WERI-Rb-1 (cell line): ENCODE measurements at regions not wholly inside any gene's neighbourhood (a gene's known extent, or its start where the extent isn't known, plus 50 kb on each side); places are given as distances from the start of the nearest gene placed in this dataset.

Experiments
- DNase-seq: peaks from one replicate; pipeline ENCODE4 v3.0.0-alpha.2; 2020
- H3K27ac ChIP-seq: fragments of 250-450 bp; sonication (Bioruptor Pico); 2 replicates; pipeline ENCODE4 v1.5.1; 2020; ENCODE audit warnings: mild to moderate bottlenecking, moderate library complexity
- H3K27me3 ChIP-seq: fragments of 250-450 bp; sonication (Bioruptor Pico); 2 replicates; pipeline ENCODE4 v1.5.1; 2021; ENCODE audit warnings: mild to moderate bottlenecking, low read depth, moderate library complexity; ENCODE audit not compliant: insufficient read depth, severe bottlenecking
- H3K36me3 ChIP-seq: fragments of 250-450 bp; sonication (Bioruptor Pico); 2 replicates; pipeline ENCODE4 v1.5.1; 2020; ENCODE audit warnings: mild to moderate bottlenecking, moderate library complexity
- H3K4me3 ChIP-seq: 2 replicates; pipeline ENCODE4 v1.5.1; 2011; ENCODE audit warnings: low read depth, mild to moderate bottlenecking, control low read depth, low read length
- H3K9me3 ChIP-seq: fragments of 250-450 bp; sonication (Bioruptor Pico); 2 replicates; pipeline ENCODE4 v1.5.1; 2021; ENCODE audit warnings: mild to moderate bottlenecking, moderate library complexity; ENCODE audit not compliant: severe bottlenecking
- CTCF ChIP-seq: IDR thresholded peaks from 2 replicates; pipeline ENCODE4 v1.5.1; 2011; ENCODE audit warnings: low read depth, mild to moderate bottlenecking, control low read depth, inconsistent platforms, low read length

- H3K36me3 ChIP-seq: no peaks in the 10 kb centered on the region
- H3K4me3 ChIP-seq: no peak overlapping the region
- no peaks in the 10 kb centered on the region for H3K27me3 ChIP-seq
- no peak overlapping the region for H3K27ac ChIP-seq
- no peak for DNase-seq
- no peak for TF ChIP-seq CTCF
- no peaks in the 10 kb centered on the region for H3K9me3 ChIP-seq
These were observed 186.7 kb upstream of the NOCT start for GRCh38 chr4:138828926-138829325.

- no peak overlapping the region for H3K4me3 ChIP-seq
- TF ChIP-seq CTCF: no peak
- no peaks in the 10 kb centered on the region for H3K36me3 ChIP-seq
- DNase-seq: no peak
- H3K27ac ChIP-seq: no peak overlapping the region
- H3K9me3 ChIP-seq: no peaks in the 10 kb centered on the region
- H3K27me3 ChIP-seq: no peaks in the 10 kb centered on the region
These were observed 188.8 kb upstream of the NOCT start for GRCh38 chr4:138826754-138827153.

- Histone ChIP-seq H3K27ac (no peak overlapping the region), H3K27me3 (no peaks in the 10 kb centered on the region), H3K9me3 (no peaks in the 10 kb centered on the region), H3K36me3 (no peaks in the 10 kb centered on the region), H3K4me3 (no peak overlapping the region)
- DNase-seq: no peak
- TF ChIP-seq CTCF: no peak
These were observed 189.3 kb upstream of the NOCT start for GRCh38 chr4:138826322-138826721.

- H3K9me3 ChIP-seq: no peaks in the 10 kb centered on the region
- no peaks in the 10 kb centered on the region for H3K36me3 ChIP-seq
- H3K27ac ChIP-seq: no peak overlapping the region
- DNase-seq: no peak
- H3K27me3 ChIP-seq: no peaks in the 10 kb centered on the region
- no peak overlapping the region for H3K4me3 ChIP-seq
- no peak for TF ChIP-seq CTCF
These were observed 194.2 kb upstream of the NOCT start for GRCh38 chr4:138821331-138821730.

- Histone ChIP-seq H3K36me3 (no peaks in the 10 kb centered on the region), H3K27me3 (no peaks in the 10 kb centered on the region), H3K9me3 (no peaks in the 10 kb centered on the region), H3K4me3 (no peak overlapping the region), H3K27ac (no peak overlapping the region)
- no peak for TF ChIP-seq CTCF
- no peak for DNase-seq
These were observed 198.7 kb upstream of the NOCT start for GRCh38 chr4:138816875-138817274.

- H3K27ac ChIP-seq: no peak overlapping the region
- H3K4me3 ChIP-seq: no peak overlapping the region
- no peak for DNase-seq
- H3K9me3 ChIP-seq: no peaks in the 10 kb centered on the region
- no peaks in the 10 kb centered on the region for H3K36me3 ChIP-seq
- H3K27me3 ChIP-seq: no peaks in the 10 kb centered on the region
- no peak for TF ChIP-seq CTCF
These were observed 199.8 kb upstream of the NOCT start for GRCh38 chr4:138815811-138816210.
